Vagina (tissue), 2 donors: ENCODE measurements at regions not wholly inside any gene's neighbourhood (a gene's known extent, or its start where the extent isn't known, plus 50 kb on each side); places are given as distances from the start of the nearest gene placed in this dataset.
A peak's percentile ranks its signal among the peaks of the same experiment; 100 is the strongest.

Source experiments
- DNase-seq, 2 donors: peaks; one replicate each; pipeline ENCODE4 v3.0.0-alpha.2; 2017; ENCODE audit errors: extremely low spot score in 2 of 2
- H3K27ac ChIP-seq: fragments of 200-600 bp; sonication (generic); one replicate; pipeline ENCODE4 v1.5.1; 2019
- H3K27me3 ChIP-seq: fragments of 200-600 bp; sonication (generic); one replicate; pipeline ENCODE4 v1.5.1; 2019
- H3K36me3 ChIP-seq, 2 donors: fragments of 200-600 bp; sonication (generic); one replicate each; pipeline ENCODE4 v1.5.1; 2017 to 2019
- H3K4me1 ChIP-seq: fragments of 200-600 bp; sonication (generic); one replicate; pipeline ENCODE4 v1.5.1; 2019
- H3K4me3 ChIP-seq, 2 donors: fragments of 200-600 bp; sonication (generic); 1 replicate in 1 of 2; 2 replicates in 1 of 2; pipeline ENCODE4 v1.5.1; 2016 to 2019
- H3K9me3 ChIP-seq: fragments of 200-600 bp; sonication (generic); one replicate; pipeline ENCODE4 v1.5.1; 2019
- CTCF ChIP-seq, 3 experiments: fragments of 450-650 bp in 2 of 3; fragments of 200-600 bp in 1 of 3; sonication (generic) in 1 of 3; IDR thresholded peaks; one replicate each; pipeline ENCODE4 v1.5.1; 2017 to 2019; ENCODE audit warnings: antibody characterized with exemption in 3 of 3, mild to moderate bottlenecking in 2 of 3, moderate library complexity in 2 of 3
- POLR2A ChIP-seq, 2 donors: fragments of 450-650 bp; IDR thresholded peaks; one replicate each; pipeline ENCODE4 v1.6.1; 2017; ENCODE audit warnings: antibody characterized with exemption in 2 of 2, mild to moderate bottlenecking in 2 of 2, moderate library complexity in 2 of 2
- POLR2AphosphoS5 ChIP-seq, 2 donors: sonication (generic); formaldehyde crosslinking; IDR thresholded peaks; one replicate each; pipeline ENCODE4 v1.9.0; 2017; ENCODE audit warnings: antibody characterized with exemption in 2 of 2, mild to moderate bottlenecking in 2 of 2, low read depth in 1 of 2; ENCODE audit not compliant: insufficient read depth in 1 of 2
- intact Hi-C: fragments of 100-400 bp; cut with DNase I; formaldehyde crosslinking; loops from one replicate; pipeline ENCODE4 v1.15.1; 2023

- no peak overlapping the region for H3K27ac ChIP-seq
- H3K4me1 ChIP-seq, result no peaks in the 10 kb centered on the region
- H3K27me3 ChIP-seq, result peaks cover 4% of the 10 kb centered on the region
- H3K36me3 ChIP-seq, result no peaks in the 10 kb centered on the region
- TF ChIP-seq POLR2A (IDR thresholded peaks at IDR 0.05) (no peak), POLR2AphosphoS5 (IDR thresholded peaks at IDR 0.05; ENCODE audit: insufficient read depth in 1 of 2, low read depth in 1 of 2) (no peak)
- H3K4me3 ChIP-seq, result no peak overlapping the region
- no peaks in the 10 kb centered on the region for H3K9me3 ChIP-seq
- DNase-seq, result no peak
- intact Hi-C loops, result no loop called here
Observed at GRCh38 chr3:10762611-10763247, 53.3 kb upstream of the SLC6A11 start.

GRCh38 chr3:10763248-10763620 is 52.8 kb upstream of the SLC6A11 start:
- intact Hi-C loops, result no loop called here
- Histone ChIP-seq H3K9me3 (no peaks in the 10 kb centered on the region), H3K27ac (no peak overlapping the region), H3K4me1 (no peaks in the 10 kb centered on the region), H3K4me3 (no peak overlapping the region), H3K36me3 (no peaks in the 10 kb centered on the region), H3K27me3 (peaks cover 4% of the 10 kb centered on the region)
- TF ChIP-seq CTCF (IDR thresholded peaks at IDR 0.05), result no peak
- no peak for TF ChIP-seq POLR2AphosphoS5 (IDR thresholded peaks at IDR 0.05; ENCODE audit: insufficient read depth in 1 of 2, low read depth in 1 of 2)
- TF ChIP-seq POLR2A (IDR thresholded peaks at IDR 0.05), result no peak
- no peak for DNase-seq

- no peaks in the 10 kb centered on the region for H3K9me3 ChIP-seq
- H3K27ac ChIP-seq, result no peak overlapping the region
- TF ChIP-seq POLR2A (IDR thresholded peaks at IDR 0.05), result no peak
- no peak for TF ChIP-seq POLR2AphosphoS5 (IDR thresholded peaks at IDR 0.05; ENCODE audit: insufficient read depth in 1 of 2, low read depth in 1 of 2)
- no peaks in the 10 kb centered on the region for H3K36me3 ChIP-seq
- H3K27me3 ChIP-seq, result peaks cover 4% of the 10 kb centered on the region
- no peak for DNase-seq
- H3K4me1 ChIP-seq, result no peaks in the 10 kb centered on the region
- no peak overlapping the region for H3K4me3 ChIP-seq
- intact Hi-C loops, result no loop called here
Observed at GRCh38 chr3:10763817-10764258, 52.2 kb upstream of the SLC6A11 start.

GRCh38 chr3:10764259-10765051 is 51.6 kb upstream of the SLC6A11 start:
- Histone ChIP-seq H3K27me3 (peaks cover 4% of the 10 kb centered on the region), H3K9me3 (no peaks in the 10 kb centered on the region), H3K4me3 (no peak overlapping the region), H3K27ac (no peak overlapping the region), H3K4me1 (no peaks in the 10 kb centered on the region), H3K36me3 (no peaks in the 10 kb centered on the region)
- intact Hi-C loops, result no loop called here
- TF ChIP-seq CTCF (IDR thresholded peaks at IDR 0.05) (no peak), POLR2A (IDR thresholded peaks at IDR 0.05) (no peak), POLR2AphosphoS5 (IDR thresholded peaks at IDR 0.05; ENCODE audit: insufficient read depth in 1 of 2, low read depth in 1 of 2) (no peak)
- DNase-seq, result peak; percentile 67 to 89

GRCh38 chr3:10766049-10766705 is 49.9 kb upstream of the SLC6A11 start:
- intact Hi-C loops, result no loop called here
- Histone ChIP-seq H3K27ac (no peak overlapping the region), H3K4me3 (no peak overlapping the region), H3K36me3 (no peaks in the 10 kb centered on the region), H3K9me3 (no peaks in the 10 kb centered on the region), H3K4me1 (no peaks in the 10 kb centered on the region), H3K27me3 (peaks cover 4% of the 10 kb centered on the region)
- DNase-seq, result peak; percentile 67 to 79
- TF ChIP-seq POLR2AphosphoS5 (IDR thresholded peaks at IDR 0.05; ENCODE audit: insufficient read depth in 1 of 2, low read depth in 1 of 2) (no peak), POLR2A (IDR thresholded peaks at IDR 0.05) (no peak), CTCF (IDR thresholded peaks at IDR 0.05) (no peak)
